Suprapubic skin (tissue), 3 donors: ENCODE measurements at regions not wholly inside any gene's neighbourhood (a gene's known extent, or its start where the extent isn't known, plus 50 kb on each side); places are given as distances from the start of the nearest gene placed in this dataset.

Experiments used
- EP300 ChIP-seq: sonication (generic); formaldehyde crosslinking; IDR thresholded peaks from one replicate; pipeline ENCODE4 v1.6.1; 2017; ENCODE audit warnings: antibody characterized with exemption
- POLR2A ChIP-seq, 2 donors: fragments of 450-650 bp; IDR thresholded peaks; one replicate each; pipeline ENCODE4 v1.6.1; 2017; ENCODE audit warnings: antibody characterized with exemption in 2 of 2, mild to moderate bottlenecking in 2 of 2, moderate library complexity in 2 of 2
- TF ChIP-seq, protein P1 (sequence below), 2 donors: fragments of 200-600 bp in 1 of 2; fragments of 450-650 bp in 1 of 2; sonication (generic) in 1 of 2; IDR thresholded peaks; one replicate each; pipeline ENCODE4 v1.5.1; 2016 to 2019; ENCODE audit warnings: antibody characterized with exemption in 2 of 2, mild to moderate bottlenecking in 1 of 2, moderate library complexity in 1 of 2

DNA sequence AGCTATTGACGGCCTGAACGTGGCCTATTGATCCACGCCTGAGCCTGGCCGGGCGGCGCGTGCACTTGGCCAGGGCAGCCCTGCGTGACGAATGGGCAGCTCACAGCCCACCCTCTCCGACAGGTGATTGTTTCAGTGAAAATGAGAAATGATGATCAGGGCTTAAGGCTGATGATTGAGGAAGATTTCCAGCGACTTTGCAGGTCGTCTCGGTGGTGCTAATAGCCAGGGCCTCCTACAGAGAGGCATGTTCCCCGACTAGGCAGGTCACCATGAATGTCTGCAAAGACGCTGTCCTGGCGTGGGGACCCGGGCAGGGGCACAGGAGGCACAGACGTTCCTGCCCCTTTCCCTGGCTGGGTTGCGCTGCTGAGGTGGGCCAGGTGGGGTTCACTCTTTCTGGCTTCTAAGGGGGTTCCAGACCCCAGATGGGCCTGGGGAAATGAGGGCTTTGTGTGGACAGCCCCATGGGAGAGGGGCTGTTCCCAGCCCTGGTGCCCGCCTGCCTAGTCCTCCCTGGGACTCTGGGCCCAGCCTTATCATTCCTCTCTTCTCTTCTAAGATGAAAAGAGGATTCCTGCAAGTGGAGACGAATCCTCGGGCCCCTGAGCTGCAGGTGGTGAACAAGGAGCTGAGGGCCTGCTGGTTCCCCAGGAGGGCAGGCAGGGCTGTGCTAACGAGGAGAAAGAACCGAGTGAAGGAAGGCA, 157.4 kb downstream of the KIF26A start:
- no peak for TF ChIP-seq POLR2A (IDR thresholded peaks at IDR 0.05)
- TF ChIP-seq EP300, result no peak
- TF ChIP-seq, protein P1, sequence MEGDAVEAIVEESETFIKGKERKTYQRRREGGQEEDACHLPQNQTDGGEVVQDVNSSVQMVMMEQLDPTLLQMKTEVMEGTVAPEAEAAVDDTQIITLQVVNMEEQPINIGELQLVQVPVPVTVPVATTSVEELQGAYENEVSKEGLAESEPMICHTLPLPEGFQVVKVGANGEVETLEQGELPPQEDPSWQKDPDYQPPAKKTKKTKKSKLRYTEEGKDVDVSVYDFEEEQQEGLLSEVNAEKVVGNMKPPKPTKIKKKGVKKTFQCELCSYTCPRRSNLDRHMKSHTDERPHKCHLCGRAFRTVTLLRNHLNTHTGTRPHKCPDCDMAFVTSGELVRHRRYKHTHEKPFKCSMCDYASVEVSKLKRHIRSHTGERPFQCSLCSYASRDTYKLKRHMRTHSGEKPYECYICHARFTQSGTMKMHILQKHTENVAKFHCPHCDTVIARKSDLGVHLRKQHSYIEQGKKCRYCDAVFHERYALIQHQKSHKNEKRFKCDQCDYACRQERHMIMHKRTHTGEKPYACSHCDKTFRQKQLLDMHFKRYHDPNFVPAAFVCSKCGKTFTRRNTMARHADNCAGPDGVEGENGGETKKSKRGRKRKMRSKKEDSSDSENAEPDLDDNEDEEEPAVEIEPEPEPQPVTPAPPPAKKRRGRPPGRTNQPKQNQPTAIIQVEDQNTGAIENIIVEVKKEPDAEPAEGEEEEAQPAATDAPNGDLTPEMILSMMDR (IDR thresholded peaks at IDR 0.05), result no peak
